Motor neuron (in vitro differentiated cells): ENCODE measurements at regions not wholly inside any gene's neighbourhood (a gene's known extent, or its start where the extent isn't known, plus 50 kb on each side); places are given as distances from the start of the nearest gene placed in this dataset.
A peak's percentile ranks its signal among the peaks of the same experiment; 100 is the strongest.

Source experiments
- ATAC-seq, 8 experiments: fragments of 200-7000 bp; cut with Tn5 transposase; replicated peaks in 6 of 8; 2 replicates each; pipeline ENCODE4 v1.8.0; 2021; ENCODE audit warnings: mild to moderate bottlenecking in 8 of 8, moderate library complexity in 8 of 8
- H3K27ac ChIP-seq, 2 donors: fragments of 250-450 bp; sonication (Bioruptor Pico); 2 replicates each; pipeline ENCODE4 v1.9.0; 2021; ENCODE audit warnings: antibody characterized with exemption in 2 of 2, mild to moderate bottlenecking in 2 of 2, moderate library complexity in 1 of 2
- H3K4me1 ChIP-seq, 2 donors: fragments of 250-450 bp; sonication (Bioruptor Pico); replicated peaks in 1 of 2; 2 replicates each; pipeline ENCODE4 v1.6.1; 2021; ENCODE audit warnings: antibody characterized with exemption in 2 of 2, mild to moderate bottlenecking in 2 of 2, moderate library complexity in 1 of 2
- H3K4me3 ChIP-seq, 5 donors: fragments of 250-450 bp; sonication (Bioruptor Pico); 2 replicates each; pipeline ENCODE4 v1.9.0; 2021; ENCODE audit warnings: antibody characterized with exemption in 5 of 5, mild to moderate bottlenecking in 5 of 5, moderate library complexity in 4 of 5
- WGBS, 10 experiments: fragments of 450-650 bp; shearing (Covaris generic); methylation state at CpG; one replicate each; pipeline ENCODE4 v1.0.0; 2022; 5-methylcytosine and 5-hydroxymethylcytosine counted together
- in situ Hi-C, 9 experiments: fragments of 400-800 bp; cut with MboI; loops; one replicate each; pipeline ENCODE4 v1.15.0; 2021; ENCODE audit warnings: low sequenced_read_pairs in 9 of 9, low pct_unique_long_range_greater_than_20kb in 2 of 9; ENCODE audit not compliant: unreplicated experiment in 9 of 9

DNA sequence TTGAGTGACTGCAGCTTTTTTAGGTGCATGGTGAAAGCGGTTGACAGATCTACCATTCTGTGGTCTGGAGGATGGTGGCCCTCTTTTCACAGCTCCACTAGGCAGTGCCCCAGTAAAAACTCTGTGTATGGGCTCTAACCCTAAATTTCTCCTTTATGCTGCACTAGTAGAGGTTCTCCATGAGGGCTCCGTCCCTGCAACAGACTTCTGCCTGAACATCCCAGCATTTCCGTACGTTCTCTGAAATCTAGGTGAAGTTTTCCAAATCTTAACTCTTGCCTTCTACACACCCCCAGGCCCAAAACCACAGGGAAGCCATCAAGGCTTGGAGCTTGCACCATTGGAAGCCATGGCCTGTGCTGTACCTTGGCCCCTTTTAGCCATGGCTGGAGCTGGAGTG lies 1898.1 kb upstream of the NUDT12 start:
- in situ Hi-C loops, result no loop called here
- Histone ChIP-seq H3K4me1 (no peaks in the 10 kb centered on the region), H3K27ac (no peak overlapping the region), H3K4me3 (no peak overlapping the region)
- ATAC-seq, result no peak
- 0 to 100% (median 70%) methylated on average over 1 to 3 of the region's 4 CpGs; no CpG with 5 or more reads in 4 of the 10 experiments for WGBS, 10 experiments

DNA sequence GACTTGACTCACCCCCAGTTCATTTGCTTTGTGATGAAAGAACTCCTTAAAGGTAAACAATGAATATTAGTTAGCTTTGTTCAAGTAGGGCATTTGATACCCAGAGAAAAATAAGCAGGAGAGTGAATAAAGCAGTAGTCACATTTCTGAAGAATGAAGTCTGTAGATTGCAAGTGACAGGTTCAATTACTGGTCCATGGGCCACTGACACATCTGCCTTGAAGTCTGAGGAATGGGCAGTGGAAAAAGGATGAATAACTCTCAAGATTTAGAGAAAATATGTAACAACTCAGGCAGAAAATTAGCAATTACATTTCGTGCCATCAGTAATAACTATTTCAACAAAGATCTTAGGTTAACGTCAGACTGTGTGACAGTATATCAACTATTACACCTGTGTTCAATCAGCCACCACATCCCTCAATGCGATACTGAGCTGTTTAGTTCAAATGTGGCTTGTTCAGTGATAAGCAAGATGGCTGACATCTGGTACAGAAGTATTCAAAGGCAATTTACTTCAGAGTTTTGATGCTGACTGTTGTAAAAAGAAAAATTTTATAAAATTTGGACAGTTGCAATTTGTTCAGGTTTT lies 1890.7 kb upstream of the NUDT12 start:
- no peak overlapping the region for H3K27ac ChIP-seq
- ATAC-seq, result peak in 4 of 8 experiments; percentile 46 to 80 (median 66)
- H3K4me3 ChIP-seq, result no peak overlapping the region
- 6 to 100% (median 65%) methylated on average over 1 to 3 of the region's 3 CpGs for WGBS, 10 experiments
- H3K4me1 ChIP-seq, result peaks cover 0 to 4% of the 10 kb centered on the region in 2 donors
- in situ Hi-C loops, result no loop called here

DNA sequence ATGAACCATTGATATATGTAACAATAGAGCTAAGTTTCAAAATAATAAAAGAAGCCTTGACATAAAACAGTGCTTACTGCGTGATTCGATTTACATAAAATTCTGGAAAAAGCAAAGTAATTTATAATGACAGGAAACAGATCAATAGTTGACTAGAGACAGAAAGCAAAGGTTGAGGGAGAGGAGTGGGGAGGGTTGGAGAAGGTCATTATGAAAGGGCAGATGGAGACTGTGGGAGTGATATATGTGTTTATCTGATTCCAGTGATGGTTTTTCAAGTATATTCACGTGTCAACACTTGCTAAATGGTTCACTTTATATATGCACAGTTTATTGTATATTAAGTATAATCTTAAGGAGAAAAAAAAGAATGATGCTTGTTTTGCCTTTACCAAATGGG lies 1885.7 kb upstream of the NUDT12 start:
- ATAC-seq, result peak in 4 of 8 experiments; percentile 21 to 77 (median 70)
- no peak overlapping the region for H3K27ac ChIP-seq
- H3K4me3 ChIP-seq, result no peak overlapping the region
- H3K4me1 ChIP-seq, result peaks cover 2 to 13% of the 10 kb centered on the region in 2 donors
- in situ Hi-C loops, result no loop called here
- WGBS, 10 experiments, result 0 to 77% (median 61%) methylated on average over 1 to 3 of the region's 3 CpGs; no CpG with 5 or more reads in 1 of the 10 experiments

DNA sequence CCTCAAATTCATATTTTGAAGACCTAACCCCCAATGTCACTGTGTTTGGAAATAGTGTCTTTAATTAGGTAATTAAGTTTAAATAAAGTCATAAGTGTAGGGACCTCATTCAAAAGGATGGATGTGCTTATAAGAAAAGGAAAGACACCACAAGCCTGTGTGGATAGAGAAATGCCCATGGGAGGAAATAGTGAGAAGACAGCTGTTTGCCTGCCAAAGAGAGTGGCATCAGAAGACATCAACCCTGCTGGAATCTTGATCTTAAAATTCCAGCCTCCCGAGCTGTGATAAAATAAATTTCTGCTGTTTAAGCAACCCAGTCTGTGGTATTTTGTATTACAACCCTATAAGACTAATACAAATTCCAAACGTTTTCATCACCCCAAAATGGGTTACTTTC lies 1867.9 kb upstream of the NUDT12 start:
- in situ Hi-C loops, result no loop called here
- 0 to 91% (median 13%) methylated on average over 1 to 2 of the region's 2 CpGs; no CpG with 5 or more reads in 1 of the 10 experiments for WGBS, 10 experiments
- Histone ChIP-seq H3K4me3 (no peak overlapping the region), H3K27ac (no peak overlapping the region), H3K4me1 (no peaks in the 10 kb centered on the region)
- no peak for ATAC-seq

DNA sequence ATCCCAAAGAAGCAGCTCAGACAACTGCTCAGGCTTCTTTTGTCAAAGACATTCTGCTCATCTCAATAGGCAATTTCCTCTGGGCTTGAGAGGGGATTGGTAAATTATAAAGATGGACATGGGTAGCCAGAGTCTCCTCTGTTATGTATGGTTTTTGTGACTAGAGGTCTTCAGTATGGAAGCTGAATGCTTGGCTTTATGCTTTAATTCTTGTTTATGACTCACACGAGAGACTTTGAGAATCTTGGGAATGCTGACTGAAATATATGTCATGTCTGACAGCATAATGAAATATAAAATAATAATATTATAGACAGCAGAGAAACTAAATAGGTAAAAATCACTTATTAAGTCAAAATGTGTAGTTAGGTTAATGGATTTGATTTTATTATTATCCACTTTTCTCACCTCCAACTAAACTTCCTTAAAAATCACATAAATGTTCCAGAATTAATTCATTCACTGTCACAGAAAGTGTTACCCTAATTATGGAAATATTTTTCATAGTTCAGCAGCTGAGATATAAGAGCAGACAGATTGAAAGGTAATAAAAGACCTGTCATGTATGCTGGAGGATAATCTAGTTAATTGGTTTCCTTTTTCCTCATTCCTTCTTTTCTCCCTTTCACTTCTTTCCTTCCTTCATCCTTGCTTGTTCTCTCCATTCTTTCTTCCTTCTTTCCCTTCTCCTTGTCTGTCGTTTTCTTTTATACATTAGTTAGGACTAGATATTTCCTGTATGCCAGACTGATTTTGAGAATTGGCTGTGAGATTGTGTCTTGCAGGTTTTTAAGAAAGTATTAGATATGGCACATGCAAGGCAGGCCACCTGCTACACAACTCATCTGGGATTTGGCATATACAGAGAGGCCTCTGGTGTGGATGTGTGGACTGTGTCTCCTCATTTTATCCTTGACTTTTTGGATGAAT lies 1866.1 kb upstream of the NUDT12 start:
- ATAC-seq, result no peak
- H3K4me3 ChIP-seq, result no peak overlapping the region
- 4 to 100% (median 57%) methylated on average over 1 to 2 of the region's 2 CpGs for WGBS, 10 experiments
- no peak overlapping the region for H3K27ac ChIP-seq
- H3K4me1 ChIP-seq, result no peaks in the 10 kb centered on the region
- in situ Hi-C loops, result no loop called here

DNA sequence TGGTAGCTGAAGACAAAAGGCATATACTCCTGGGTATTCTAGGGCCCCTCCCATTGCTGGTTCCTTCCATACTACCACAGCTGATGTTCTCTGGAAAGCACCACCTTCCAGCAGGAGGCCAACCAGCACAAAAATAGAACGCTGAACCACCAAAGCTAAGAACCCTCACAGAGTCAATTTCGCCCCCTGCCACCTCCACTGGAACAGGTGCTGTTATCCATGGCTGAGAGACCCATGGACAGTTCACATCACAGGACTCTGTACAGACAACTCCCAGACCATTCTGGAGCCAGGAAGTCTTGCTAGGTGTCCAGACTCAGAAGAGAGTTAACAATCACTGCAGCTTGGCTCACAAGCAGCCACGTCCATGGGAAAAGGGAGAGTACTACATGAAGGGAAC lies 1851.5 kb upstream of the NUDT12 start:
- Histone ChIP-seq H3K4me3 (no peak overlapping the region), H3K4me1 (no peaks in the 10 kb centered on the region), H3K27ac (no peak overlapping the region)
- 28 to 100% (median 80%) methylated on average over 1 to 3 of the region's 3 CpGs; no CpG with 5 or more reads in 3 of the 10 experiments for WGBS, 10 experiments
- in situ Hi-C loops, result no loop called here
- ATAC-seq, result no peak

DNA sequence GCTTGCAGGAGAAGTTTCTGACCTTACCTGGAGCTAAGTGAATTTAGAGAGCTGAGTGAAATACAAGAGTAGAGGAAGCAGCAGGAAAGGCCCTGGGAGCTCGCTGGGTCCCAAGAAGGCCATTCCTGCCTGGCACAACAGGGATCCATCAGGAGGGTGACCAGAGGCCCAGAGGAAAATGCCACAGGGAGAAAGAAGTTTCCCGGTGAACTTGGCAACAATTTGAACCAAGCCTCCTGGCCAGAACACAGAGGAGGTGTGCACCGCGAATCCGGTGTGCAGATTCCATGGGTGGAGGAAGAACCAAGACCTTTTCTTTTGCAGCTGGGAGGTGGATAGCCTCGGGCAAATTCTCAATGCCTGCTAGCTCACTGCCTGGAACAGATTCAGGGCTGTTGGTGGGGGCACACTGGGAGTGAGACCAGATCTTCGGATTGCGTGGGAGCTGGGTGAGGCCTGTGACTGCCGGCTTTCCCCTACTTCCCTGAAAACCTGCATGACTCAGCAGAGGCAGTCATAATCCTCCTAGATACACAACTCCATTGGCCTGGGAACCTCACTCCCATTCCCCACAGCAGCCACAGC lies 1850.9 kb upstream of the NUDT12 start:
- peak in 1 of 8 experiments; percentile 48 for ATAC-seq
- WGBS, 10 experiments, result 54 to 100% (median 87%) methylated on average over 1 to 8 of the region's 9 CpGs; no CpG with 5 or more reads in 3 of the 10 experiments
- no peak overlapping the region for H3K27ac ChIP-seq
- no peak overlapping the region for H3K4me3 ChIP-seq
- in situ Hi-C loops, result no loop called here
- H3K4me1 ChIP-seq, result no peaks in the 10 kb centered on the region

DNA sequence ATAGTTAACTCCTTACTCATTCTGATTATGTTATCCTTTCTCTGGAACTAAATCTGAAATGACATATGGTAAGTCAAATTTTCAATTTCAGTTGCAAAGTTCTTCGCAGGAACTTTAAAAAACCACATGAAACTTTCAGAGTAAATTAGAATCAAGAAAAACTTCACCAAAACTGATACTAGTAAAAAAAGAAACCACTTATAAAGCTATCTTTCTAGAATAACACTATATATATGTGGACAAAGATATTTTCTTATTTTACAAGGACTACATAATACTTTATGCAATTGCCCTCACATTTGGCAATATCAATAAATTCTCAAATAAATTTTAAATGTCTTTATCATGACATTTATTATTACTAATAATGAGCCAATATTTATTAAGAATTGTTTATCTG lies 1847.1 kb upstream of the NUDT12 start:
- Histone ChIP-seq H3K4me3 (no peak overlapping the region), H3K27ac (no peak overlapping the region), H3K4me1 (no peaks in the 10 kb centered on the region)
- in situ Hi-C loops, result no loop called here
- 38 to 100% (median 100%) methylated on average over 1 of the region's 1 CpG; no CpG with 5 or more reads in 2 of the 10 experiments for WGBS, 10 experiments
- no peak for ATAC-seq

DNA sequence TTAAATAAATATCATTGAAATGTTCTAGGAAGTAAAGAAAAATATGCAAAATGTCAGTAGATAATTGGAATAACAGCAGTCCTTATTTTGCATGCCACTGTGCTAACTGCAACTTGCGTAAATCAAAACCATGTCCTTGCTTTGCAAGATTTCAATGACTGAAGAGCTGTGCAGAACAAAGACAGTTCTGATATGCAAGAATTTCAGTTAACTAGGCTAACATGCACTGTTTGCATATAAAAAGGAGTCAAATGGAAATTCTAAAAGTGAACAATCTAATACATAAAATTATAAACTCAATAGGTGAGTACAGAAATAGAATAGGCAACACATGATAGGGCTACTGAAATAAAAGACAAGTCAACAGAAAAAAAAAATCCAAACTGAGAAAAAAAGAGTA lies 1844.6 kb upstream of the NUDT12 start:
- in situ Hi-C loops, result no loop called here
- Histone ChIP-seq H3K4me3 (no peak overlapping the region), H3K27ac (no peak overlapping the region), H3K4me1 (no peaks in the 10 kb centered on the region)
- ATAC-seq, result peak in 4 of 8 experiments; percentile 28 to 51 (median 44)
- WGBS, 10 experiments, result 33 to 100% (median 88%) methylated on average over 1 of the region's 1 CpG; no CpG with 5 or more reads in 1 of the 10 experiments

DNA sequence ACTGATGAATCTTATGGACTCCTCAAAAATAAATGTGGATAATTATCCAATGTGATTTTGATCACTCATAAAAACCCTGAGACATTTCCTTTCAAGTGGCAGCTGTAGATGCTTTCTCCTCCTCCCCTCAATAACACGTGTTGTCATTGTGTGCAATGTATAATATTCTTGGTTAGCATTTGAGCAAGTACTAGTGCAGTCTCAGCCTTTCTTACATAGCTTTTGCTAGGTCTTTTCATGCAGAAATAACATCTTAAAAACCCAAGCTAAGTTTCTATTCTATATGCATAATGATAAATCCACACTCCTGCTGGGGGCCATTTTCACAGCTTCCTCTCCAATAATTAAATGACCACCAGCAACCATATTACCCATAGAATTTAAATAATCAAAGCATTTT lies 1835.2 kb upstream of the NUDT12 start:
- in situ Hi-C loops, result no loop called here
- 0 to 100% (median 60%) methylated on average over 1 of the region's 1 CpG; no CpG with 5 or more reads in 1 of the 10 experiments for WGBS, 10 experiments
- Histone ChIP-seq H3K4me3 (no peak overlapping the region), H3K4me1 (no peaks in the 10 kb centered on the region), H3K27ac (no peak overlapping the region)
- peak in 2 of 8 experiments; percentile 42 to 82 for ATAC-seq

DNA sequence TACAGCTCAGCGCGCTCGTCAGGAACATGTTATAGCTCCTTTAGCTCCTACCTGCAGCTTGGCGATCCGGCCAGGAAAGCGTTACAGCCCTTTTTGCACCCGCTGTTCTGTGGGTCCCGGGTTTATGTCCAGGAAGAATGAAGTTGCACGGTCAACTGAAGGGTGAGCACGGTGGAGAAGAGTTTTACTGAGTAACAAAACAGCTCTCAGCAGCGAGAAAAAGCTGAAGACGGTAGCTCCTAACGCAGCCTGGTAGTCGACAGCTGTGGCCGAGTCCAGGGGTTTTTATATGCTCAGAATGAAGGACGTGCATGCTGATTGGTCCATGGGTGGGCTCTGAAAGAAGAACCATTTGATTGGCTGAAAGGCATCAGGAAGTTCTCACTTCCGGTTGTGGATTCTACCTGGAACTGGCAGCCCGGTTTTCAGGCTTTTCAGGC lies 1830.1 kb upstream of the NUDT12 start:
- WGBS, 10 experiments, result 57 to 100% (median 91%) methylated on average over 1 to 18 of the region's 18 CpGs; no CpG with 5 or more reads in 4 of the 10 experiments
- in situ Hi-C loops, result no loop called here
- ATAC-seq, result no peak

DNA sequence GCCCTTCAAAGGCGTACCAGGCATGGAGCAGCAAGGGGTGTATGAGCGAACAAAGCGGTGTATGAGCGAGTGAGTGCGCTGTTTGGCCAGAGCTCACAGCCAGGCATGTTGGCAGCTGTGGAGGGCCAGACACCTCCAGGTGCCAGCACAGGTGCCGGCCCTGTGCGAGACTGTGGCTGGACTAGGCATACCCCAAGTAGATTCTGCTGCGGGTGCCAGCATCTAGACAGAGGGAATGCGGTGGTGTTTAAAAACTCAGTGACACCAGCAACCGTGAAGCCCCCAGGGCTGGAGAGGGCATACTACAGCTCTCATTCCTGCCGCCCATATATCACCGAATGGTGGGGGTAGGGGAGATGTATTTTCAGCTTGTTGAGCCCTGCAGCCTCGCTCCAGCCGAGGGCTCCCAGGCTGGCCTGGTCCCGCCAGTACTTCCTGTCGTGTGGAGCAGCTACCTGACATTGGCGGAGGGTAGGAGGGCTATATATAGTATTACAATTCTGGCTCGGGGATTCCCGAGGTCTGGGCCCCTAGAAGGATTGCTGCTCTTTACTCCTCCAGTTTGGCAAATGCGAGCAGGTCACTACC lies 1829.6 kb upstream of the NUDT12 start:
- no peak overlapping the region for H3K27ac ChIP-seq
- H3K4me3 ChIP-seq, result no peak overlapping the region
- 49 to 100% (median 87%) methylated on average over 1 to 11 of the region's 20 CpGs; no CpG with 5 or more reads in 3 of the 10 experiments for WGBS, 10 experiments
- H3K4me1 ChIP-seq, result no peaks in the 10 kb centered on the region
- in situ Hi-C loops, result no loop called here
- no peak for ATAC-seq

More for the DNA sequence above, 1830.1 kb upstream of the NUDT12 start:
- H3K4me3 ChIP-seq, result no peak overlapping the region
- no peaks in the 10 kb centered on the region for H3K4me1 ChIP-seq
- no peak overlapping the region for H3K27ac ChIP-seq

DNA sequence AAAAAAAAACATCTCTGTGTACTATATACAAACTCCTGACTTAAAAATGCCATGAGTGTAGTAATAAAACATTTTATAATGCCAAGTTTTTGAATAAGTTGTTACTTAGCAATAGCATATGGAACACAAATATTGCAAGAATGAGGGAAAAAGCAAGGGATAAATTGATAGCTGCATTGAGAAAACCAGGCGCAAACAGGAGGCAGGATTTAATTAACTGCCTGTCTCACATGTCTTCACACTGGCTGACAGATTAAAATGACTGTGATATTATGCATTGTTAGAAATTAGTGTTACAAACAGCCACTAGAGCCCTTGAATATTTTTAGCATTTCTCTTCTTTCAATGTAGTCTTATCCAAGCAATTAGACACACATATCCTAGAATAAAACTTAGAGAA lies 1817.5 kb upstream of the NUDT12 start:
- in situ Hi-C loops, result no loop called here
- WGBS, 10 experiments, result 0 to 100% (median 86%) methylated on average over 1 of the region's 1 CpG; no CpG with 5 or more reads in 4 of the 10 experiments

More for the DNA sequence above, 1817.5 kb upstream of the NUDT12 start:
- H3K4me3 ChIP-seq, result no peak overlapping the region
- no peaks in the 10 kb centered on the region for H3K4me1 ChIP-seq
- no peak for ATAC-seq
- no peak overlapping the region for H3K27ac ChIP-seq
